ENCODE measurements at regions not wholly inside any gene's neighbourhood (a gene's known extent, or its start where the extent isn't known, plus 50 kb on each side); places are given as distances from the start of the nearest gene placed in this dataset.
"Not testable (repeated sequence)": the region's sequence is repeated elsewhere in the genome, so short reads cannot be mapped to it uniquely, and the experiment has no call there.

GRCh38 chr11:29623144-29623722 is 393.6 kb downstream of the KCNA4 start:
- no peaks in the 10 kb centered on the region for H3K27me3 ChIP-seq (ENCODE audit: insufficient read depth in 3 of 3, low read length in 2 of 3)
- WGBS, 3 donors = 30 to 34% (median 33%) methylated on average over 5 of the region's 5 CpGs
- no peak overlapping the region for H3K27ac ChIP-seq
- no peak overlapping the region for H3K4me3 ChIP-seq
- no peaks in the 10 kb centered on the region for H3K4me1 ChIP-seq
- no peak for DNase-seq
- no peak for TF ChIP-seq CTCF (IDR thresholded peaks at IDR 0.05)
- H3K9me3 ChIP-seq = no peaks in the 10 kb centered on the region
- H3K36me3 ChIP-seq (ENCODE audit: insufficient read depth in 1 of 2, low read depth in 1 of 2) = no peaks in the 10 kb centered on the region
- no peak for ATAC-seq
- intact Hi-C loops (cut with DNase I) = no loop called here

- no peak for TF ChIP-seq CTCF (IDR thresholded peaks at IDR 0.05)
- Histone ChIP-seq H3K27me3 (ENCODE audit: insufficient read depth in 3 of 3, low read length in 2 of 3) (no peaks in the 10 kb centered on the region), H3K4me3 (no peak overlapping the region), H3K36me3 (ENCODE audit: insufficient read depth in 1 of 2, low read depth in 1 of 2) (no peaks in the 10 kb centered on the region), H3K4me1 (no peaks in the 10 kb centered on the region), H3K9me3 (no peaks in the 10 kb centered on the region), H3K27ac (no peak overlapping the region)
- intact Hi-C loops (cut with DNase I) = no loop called here
- ATAC-seq = no peak
- DNase-seq = no peak
Measured at GRCh38 chr11:29616611-29617010, 400.2 kb downstream of the KCNA4 start.

- Histone ChIP-seq H3K27me3 (ENCODE audit: insufficient read depth in 3 of 3, low read length in 2 of 3) (no peaks in the 10 kb centered on the region), H3K4me3 (no peak overlapping the region), H3K36me3 (ENCODE audit: insufficient read depth in 1 of 2, low read depth in 1 of 2) (no peaks in the 10 kb centered on the region), H3K27ac (no peak overlapping the region), H3K9me3 (no peaks in the 10 kb centered on the region), H3K4me1 (no peaks in the 10 kb centered on the region)
- intact Hi-C loops (cut with DNase I) = no loop called here
- no peak for ATAC-seq
- 71 to 80% (median 77%) methylated on average over 2 of the region's 2 CpGs for WGBS, 3 donors
- no peak for TF ChIP-seq CTCF (IDR thresholded peaks at IDR 0.05)
- no peak for DNase-seq
Measured at GRCh38 chr11:29612423-29612822, 404.4 kb downstream of the KCNA4 start.

- no peak for ATAC-seq
- WGBS, 3 donors = 71 to 75% (median 74%) methylated on average over 4 of the region's 4 CpGs
- H3K27ac ChIP-seq = no peak overlapping the region
Measured at GRCh38 chr11:29606330-29607031, 410.3 kb downstream of the KCNA4 start.

GRCh38 chr11:29600151-29600575 is 416.7 kb downstream of the KCNA4 start:
- H3K36me3 ChIP-seq (ENCODE audit: insufficient read depth in 1 of 2, low read depth in 1 of 2); DNase-seq; intact Hi-C loops (cut with DNase I); H3K4me3 ChIP-seq; H3K4me1 ChIP-seq; H3K27ac ChIP-seq; H3K27me3 ChIP-seq (ENCODE audit: insufficient read depth in 3 of 3, low read length in 2 of 3); H3K9me3 ChIP-seq; ATAC-seq: not testable (repeated sequence)
- 92 to 96% (median 94%) methylated on average over 21 to 27 of the region's 27 CpGs for WGBS, 3 donors

More at GRCh38 chr11:29606330-29607031, 410.3 kb downstream of the KCNA4 start:
- Histone ChIP-seq H3K27me3 (ENCODE audit: insufficient read depth in 3 of 3, low read length in 2 of 3) (no peaks in the 10 kb centered on the region), H3K4me1 (no peaks in the 10 kb centered on the region), H3K4me3 (no peak overlapping the region), H3K36me3 (ENCODE audit: insufficient read depth in 1 of 2, low read depth in 1 of 2) (no peaks in the 10 kb centered on the region), H3K9me3 (no peaks in the 10 kb centered on the region)
- no peak for TF ChIP-seq CTCF (IDR thresholded peaks at IDR 0.05)
- intact Hi-C loops (cut with DNase I) = no loop called here
- DNase-seq = no peak

All from psoas muscle (tissue), 7 donors.